Glomerular visceral epithelial cell (primary cell): ENCODE measurements at regions not wholly inside any gene's neighbourhood (a gene's known extent, or its start where the extent isn't known, plus 50 kb on each side); places are given as distances from the start of the nearest gene placed in this dataset.
A peak's percentile ranks its signal among the peaks of the same experiment; 100 is the strongest.
"Not testable (repeated sequence)": the region's sequence is repeated elsewhere in the genome, so short reads cannot be mapped to it uniquely, and the experiment has no call there.

Source experiments
- DNase-seq: peaks from one replicate; pipeline ENCODE4 v3.0.0-alpha.2; 2016; ENCODE audit errors: extremely low spot score

DNA sequence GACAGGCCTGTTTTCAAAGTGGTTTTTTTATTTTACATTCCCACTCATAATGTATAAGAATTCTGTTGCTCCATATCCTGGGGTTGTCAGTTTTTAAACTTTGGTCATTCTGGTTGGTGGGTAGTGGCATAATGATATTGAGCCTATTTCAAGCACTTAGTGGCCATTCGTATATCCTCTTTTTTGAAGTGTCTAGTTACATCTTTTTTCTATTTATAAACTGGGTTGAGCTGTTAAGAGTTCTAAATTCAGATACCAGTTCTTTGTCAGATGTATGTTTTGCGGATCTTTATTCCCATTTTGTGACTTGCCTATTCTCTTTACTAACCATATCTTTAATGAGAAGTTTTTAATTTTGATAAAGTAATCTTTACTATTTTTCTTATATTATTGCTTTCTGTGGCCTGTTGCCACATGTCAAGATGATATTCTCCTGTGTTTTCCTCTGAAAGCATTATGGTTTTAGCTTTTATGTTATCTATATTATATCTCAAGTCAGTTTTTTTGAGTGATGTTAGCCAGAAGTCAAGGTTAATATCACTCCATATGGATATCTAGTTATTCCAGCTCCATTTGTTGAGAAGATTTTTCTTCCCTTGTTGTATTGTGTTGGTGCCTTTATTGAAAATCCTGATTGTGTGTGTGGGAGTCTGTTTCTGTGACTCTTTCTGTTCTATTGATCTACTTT, 110.9 kb downstream of the FHIP1A start:
- no peak for DNase-seq

GRCh38 chr4:151522866-151523519, 114.0 kb downstream of the FHIP1A start:
- DNase-seq = no peak

GRCh38 chr4:151524610-151525009, 115.6 kb downstream of the FHIP1A start:
- no peak for DNase-seq

DNA sequence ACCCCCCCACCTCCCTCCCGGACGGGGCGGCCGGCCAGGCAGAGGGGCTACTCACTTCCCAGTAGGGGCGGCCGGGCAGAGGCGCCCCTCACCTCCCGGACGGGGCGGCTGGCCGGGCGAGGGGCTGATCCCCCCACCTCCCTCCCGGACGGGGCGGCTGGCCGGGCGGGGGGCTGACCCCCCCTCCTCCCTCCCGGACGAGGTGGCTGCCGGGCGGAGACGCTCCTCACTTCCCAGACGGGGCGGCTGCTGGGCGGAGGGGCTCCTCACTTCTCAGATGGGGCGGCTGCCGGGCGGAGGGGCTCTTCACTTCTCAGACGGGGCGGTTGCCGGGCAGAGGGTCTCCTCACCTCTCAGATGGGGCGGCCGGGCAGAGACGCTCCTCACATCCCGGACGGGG, 117.5 kb downstream of the FHIP1A start:
- not testable (repeated sequence) for DNase-seq

DNA sequence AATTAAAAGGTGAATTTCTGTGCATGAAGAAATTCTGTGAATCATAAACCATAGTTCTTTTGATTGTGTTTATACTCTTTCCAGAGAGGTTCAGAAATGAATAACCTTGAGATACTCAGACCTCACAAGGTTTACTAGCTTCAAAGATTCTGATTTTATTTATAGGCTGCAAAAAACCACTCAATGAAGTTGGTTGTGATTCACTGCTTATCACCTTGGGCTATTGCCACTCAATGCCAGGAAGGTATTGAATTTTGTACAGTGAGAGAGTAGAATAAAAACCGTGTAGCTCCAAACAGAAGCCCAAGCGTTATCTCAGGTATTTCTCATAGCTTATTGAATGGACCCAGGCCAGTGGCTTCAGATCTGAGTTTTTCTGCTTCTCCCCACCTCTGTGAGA, 118.7 kb downstream of the FHIP1A start:
- DNase-seq = no peak

- no peak for DNase-seq
Measured at GRCh38 chr4:151529187-151529586, 120.2 kb downstream of the FHIP1A start.

- no peak for DNase-seq
Measured at GRCh38 chr4:151530230-151530629, 121.3 kb downstream of the FHIP1A start.

DNA sequence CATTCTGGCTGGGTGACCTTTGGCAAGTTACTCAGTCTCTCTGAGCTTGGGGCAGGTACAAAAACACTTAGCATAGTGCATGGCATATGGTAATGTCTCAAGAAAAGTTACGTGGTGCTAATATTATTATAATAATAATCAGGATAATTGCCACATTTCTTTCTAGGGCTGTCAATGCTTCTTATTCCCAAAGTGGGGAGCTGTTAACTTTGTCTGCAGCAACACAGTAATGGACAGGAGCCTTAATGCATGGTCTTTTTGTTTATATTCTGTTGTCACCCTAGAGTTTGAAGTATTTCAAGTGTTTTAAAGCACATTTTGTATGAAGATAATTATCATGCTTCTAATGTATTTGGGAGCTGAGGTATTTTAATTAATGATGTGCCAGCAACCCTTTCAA, 121.8 kb downstream of the FHIP1A start:
- no peak for DNase-seq

- no peak for DNase-seq
Measured at GRCh38 chr4:151532001-151532708, 123.2 kb downstream of the FHIP1A start.

GRCh38 chr4:151534195-151534594, 125.2 kb downstream of the FHIP1A start:
- DNase-seq = no peak

DNA sequence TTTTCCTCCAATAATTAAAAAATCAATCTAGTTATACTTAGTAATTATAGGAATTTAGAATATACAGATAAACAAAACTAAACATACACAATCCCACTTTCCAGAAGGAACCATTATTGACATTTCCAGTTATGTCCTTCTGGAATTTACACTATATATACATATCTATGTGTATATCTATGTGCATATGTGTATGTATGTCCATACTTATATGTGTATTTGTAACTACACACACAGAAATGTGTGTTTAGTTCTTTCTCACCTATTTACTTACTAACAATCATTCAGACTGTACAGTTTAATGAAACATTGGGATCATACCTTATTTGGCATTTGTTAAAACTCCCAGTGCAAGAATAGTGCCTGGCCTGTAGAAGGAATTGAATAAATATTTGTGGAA, 126.4 kb downstream of the FHIP1A start:
- no peak for DNase-seq

DNA sequence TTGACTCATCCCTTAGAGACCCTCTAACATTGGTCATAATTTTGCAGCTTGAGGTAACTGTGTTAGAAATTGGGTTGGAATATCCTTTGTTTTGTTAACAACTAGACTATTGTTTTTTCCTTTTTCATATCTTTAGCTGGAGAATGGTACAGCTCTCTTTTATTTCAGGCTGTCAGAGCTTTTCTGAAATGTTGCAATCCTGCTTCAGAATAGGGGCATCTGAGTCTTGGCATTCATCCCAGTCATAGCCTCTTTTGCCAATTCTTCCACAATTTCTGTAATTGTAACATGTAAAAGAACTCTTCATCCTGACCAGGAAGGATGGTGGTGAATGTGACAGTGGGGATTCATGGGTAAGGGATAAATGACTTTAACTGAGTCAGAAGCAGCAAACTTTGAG, 128.7 kb downstream of the FHIP1A start:
- DNase-seq = no peak

- no peak for DNase-seq
Measured at GRCh38 chr4:151538963-151539362, 130.0 kb downstream of the FHIP1A start.

- DNase-seq = peak; percentile 84
Measured at GRCh38 chr4:151540728-151541388, 131.9 kb downstream of the FHIP1A start.

GRCh38 chr4:151541389-151542071, 132.6 kb downstream of the FHIP1A start:
- DNase-seq = peak; percentile 20

GRCh38 chr4:151548708-151549107, 139.7 kb downstream of the FHIP1A start:
- DNase-seq = no peak

DNA sequence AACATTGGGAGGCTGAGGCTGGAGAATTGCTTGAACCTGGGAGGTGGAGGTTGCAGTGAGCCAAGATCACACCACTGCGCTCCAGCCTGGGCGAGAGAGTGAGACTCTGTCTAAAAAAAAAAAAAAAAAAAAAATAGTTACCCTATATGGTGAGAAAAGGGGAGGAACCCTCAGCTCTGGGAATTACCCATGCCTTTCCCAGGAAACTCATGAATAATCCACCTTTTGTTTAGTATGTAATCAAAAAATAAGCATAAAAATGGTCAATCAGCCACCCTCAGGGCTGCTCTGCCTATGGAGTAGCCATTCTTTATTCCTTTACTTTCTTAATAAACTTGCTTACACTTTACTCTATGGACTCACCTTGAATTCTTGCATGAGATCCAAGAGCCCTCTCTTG, 140.4 kb downstream of the FHIP1A start:
- DNase-seq = not testable (repeated sequence)

DNA sequence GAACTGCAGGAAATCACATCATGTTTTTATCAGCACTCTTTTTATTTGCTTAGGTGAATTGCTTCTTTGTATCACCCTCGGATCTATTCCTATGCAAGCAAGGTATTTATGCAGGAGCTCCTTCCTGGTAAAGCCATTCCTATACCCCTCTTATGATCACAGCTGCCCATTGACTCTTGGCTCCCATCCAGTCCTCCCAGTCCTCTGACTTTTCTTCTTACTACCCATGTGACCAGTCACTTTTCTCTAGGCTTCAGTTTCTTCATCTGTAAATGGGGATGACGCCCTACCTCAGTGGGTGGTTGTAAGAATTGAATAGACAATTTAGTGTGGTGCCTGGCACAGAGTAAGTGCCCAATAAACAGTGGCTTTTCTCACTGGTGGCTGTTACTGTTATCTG, 144.9 kb downstream of the FHIP1A start:
- DNase-seq = no peak

DNA sequence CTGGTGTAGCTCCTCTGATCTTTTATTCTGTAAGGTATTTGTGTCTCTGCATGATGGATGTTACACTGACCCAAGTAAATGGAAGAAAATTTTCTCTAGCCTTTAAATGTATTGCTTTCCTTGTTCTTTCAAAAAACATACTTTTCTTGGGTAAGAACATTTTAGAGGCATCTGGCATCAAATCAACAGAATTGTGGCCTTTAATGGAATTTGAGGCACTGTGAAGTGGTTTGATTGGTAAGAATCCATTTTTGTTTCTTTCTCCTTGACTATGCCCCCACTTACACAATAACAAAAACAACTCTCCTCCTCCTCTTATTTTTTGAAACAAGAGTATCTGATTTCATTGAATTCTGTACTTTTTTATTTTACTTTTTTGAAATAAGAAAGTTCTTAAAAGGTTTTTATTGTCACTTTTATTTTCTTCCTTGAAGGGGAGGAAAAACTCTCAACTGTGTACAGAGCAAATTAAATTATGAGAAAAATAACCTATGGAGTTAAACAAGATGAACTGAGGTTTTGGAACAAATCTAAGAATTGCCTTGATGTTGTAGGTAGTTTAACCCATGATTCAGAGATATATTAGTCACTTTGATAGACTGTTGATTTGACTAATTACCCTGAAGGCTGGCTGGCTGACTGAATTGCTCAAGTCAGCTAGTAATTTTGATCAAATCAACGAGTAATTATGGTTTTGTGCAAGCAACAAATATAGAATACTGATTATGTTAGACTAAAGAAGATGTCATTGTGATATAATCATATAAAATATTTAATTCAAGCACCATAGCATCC, 146.4 kb downstream of the FHIP1A start:
- no peak for DNase-seq

GRCh38 chr4:151558496-151559113, 149.6 kb downstream of the FHIP1A start:
- DNase-seq = no peak

GRCh38 chr4:151559595-151559994, 150.6 kb downstream of the FHIP1A start:
- no peak for DNase-seq
